ENCODE measurements at regions not wholly inside any gene's neighbourhood (a gene's known extent, or its start where the extent isn't known, plus 50 kb on each side); places are given as distances from the start of the nearest gene placed in this dataset.

GRCh38 chr2:42922293-42922692 is 129.9 kb upstream of the HAAO start:
- H3K4me1 ChIP-seq: peaks cover 39 to 45% of the 10 kb centered on the region in 2 donors
- intact Hi-C loops (cut with DNase I): loop anchor here in 1 of 2 donors (10.0 kb wide), 1 partner anchor 67 kb away; no protein-coding TSS in a partner anchor
- no peaks in the 10 kb centered on the region for H3K9me3 ChIP-seq
- no peaks in the 10 kb centered on the region for H3K36me3 ChIP-seq
- DNase-seq: no peak
- TF ChIP-seq, protein P1, sequence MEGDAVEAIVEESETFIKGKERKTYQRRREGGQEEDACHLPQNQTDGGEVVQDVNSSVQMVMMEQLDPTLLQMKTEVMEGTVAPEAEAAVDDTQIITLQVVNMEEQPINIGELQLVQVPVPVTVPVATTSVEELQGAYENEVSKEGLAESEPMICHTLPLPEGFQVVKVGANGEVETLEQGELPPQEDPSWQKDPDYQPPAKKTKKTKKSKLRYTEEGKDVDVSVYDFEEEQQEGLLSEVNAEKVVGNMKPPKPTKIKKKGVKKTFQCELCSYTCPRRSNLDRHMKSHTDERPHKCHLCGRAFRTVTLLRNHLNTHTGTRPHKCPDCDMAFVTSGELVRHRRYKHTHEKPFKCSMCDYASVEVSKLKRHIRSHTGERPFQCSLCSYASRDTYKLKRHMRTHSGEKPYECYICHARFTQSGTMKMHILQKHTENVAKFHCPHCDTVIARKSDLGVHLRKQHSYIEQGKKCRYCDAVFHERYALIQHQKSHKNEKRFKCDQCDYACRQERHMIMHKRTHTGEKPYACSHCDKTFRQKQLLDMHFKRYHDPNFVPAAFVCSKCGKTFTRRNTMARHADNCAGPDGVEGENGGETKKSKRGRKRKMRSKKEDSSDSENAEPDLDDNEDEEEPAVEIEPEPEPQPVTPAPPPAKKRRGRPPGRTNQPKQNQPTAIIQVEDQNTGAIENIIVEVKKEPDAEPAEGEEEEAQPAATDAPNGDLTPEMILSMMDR (IDR thresholded peaks at IDR 0.05): no peak
- ATAC-seq: no peak
- H3K27me3 ChIP-seq: peaks cover 0 to 20% of the 10 kb centered on the region in 2 donors
- H3K27ac ChIP-seq: no peak overlapping the region
- H3K4me3 ChIP-seq: no peak overlapping the region

GRCh38 chr2:42921721-42922120 is 129.3 kb upstream of the HAAO start:
- Histone ChIP-seq H3K27me3 (peaks cover 0 to 22% of the 10 kb centered on the region in 2 donors), H3K27ac (no peak overlapping the region), H3K4me3 (no peak overlapping the region), H3K4me1 (peaks cover 33 to 45% of the 10 kb centered on the region in 2 donors), H3K9me3 (no peaks in the 10 kb centered on the region), H3K36me3 (no peaks in the 10 kb centered on the region)
- TF ChIP-seq, protein P1 (IDR thresholded peaks at IDR 0.05): no peak
- intact Hi-C loops (cut with DNase I): loop anchor here in 1 of 2 donors (10.0 kb wide), 1 partner anchor 67 kb away; no protein-coding TSS in a partner anchor
- ATAC-seq: no peak
- no peak for DNase-seq

GRCh38 chr2:42921147-42921520 is 128.8 kb upstream of the HAAO start:
- DNase-seq: no peak
- H3K27me3 ChIP-seq: peaks cover 0 to 22% of the 10 kb centered on the region in 2 donors
- intact Hi-C loops (cut with DNase I): loop anchor here in 1 of 2 donors (10.0 kb wide), 1 partner anchor 66 kb away; no protein-coding TSS in a partner anchor
- ATAC-seq: no peak
- H3K4me3 ChIP-seq: no peak overlapping the region
- H3K9me3 ChIP-seq: no peaks in the 10 kb centered on the region
- H3K4me1 ChIP-seq: peaks cover 28 to 39% of the 10 kb centered on the region in 2 donors
- no peak overlapping the region for H3K27ac ChIP-seq
- no peaks in the 10 kb centered on the region for H3K36me3 ChIP-seq
- TF ChIP-seq, protein P1 (IDR thresholded peaks at IDR 0.05): no peak

- Histone ChIP-seq H3K27ac (no peak overlapping the region), H3K36me3 (no peaks in the 10 kb centered on the region), H3K27me3 (peaks cover 0 to 22% of the 10 kb centered on the region in 2 donors), H3K4me1 (peaks cover 22 to 33% of the 10 kb centered on the region in 2 donors), H3K4me3 (no peak overlapping the region), H3K9me3 (no peaks in the 10 kb centered on the region)
- DNase-seq (no peak), ATAC-seq (no peak)
- TF ChIP-seq, protein P1 (IDR thresholded peaks at IDR 0.05): no peak
- intact Hi-C loops (cut with DNase I): loop anchor here in 1 of 2 donors (10.0 kb wide), 1 partner anchor 66 kb away; no protein-coding TSS in a partner anchor
Measured at GRCh38 chr2:42920446-42921146, 128.2 kb upstream of the HAAO start.

DNA sequence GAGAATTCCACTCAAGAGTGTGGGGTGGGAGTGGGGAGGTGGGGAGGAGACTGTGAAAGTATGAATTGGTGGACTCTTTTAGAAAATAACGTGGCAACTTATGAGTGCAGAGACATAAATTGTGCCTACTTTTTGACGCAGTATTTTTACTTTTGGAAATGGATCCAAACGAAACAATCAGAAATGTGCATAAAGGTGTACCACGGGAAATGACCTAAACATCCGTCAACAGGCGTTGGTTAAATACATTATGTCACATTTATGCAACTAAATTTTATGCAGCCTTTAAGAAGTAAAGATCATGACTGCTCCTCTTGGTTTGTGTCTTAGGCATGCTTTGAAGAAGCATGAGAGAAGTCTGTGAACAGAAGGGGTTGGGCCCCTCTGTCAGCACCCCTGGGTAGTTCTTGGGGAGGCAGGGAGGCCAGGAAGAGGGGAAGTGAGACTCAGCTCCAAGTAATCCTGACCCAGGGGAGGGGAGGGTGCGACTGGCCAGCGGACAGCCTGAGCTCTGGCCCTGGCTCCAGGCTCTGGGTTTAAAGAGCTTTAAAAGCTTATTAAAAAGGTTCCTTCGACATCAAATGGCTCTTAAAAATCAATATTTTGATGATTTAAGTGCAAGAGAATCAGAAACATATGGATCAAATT is 126.4 kb upstream of the HAAO start:
- no peak overlapping the region for H3K27ac ChIP-seq
- no peaks in the 10 kb centered on the region for H3K9me3 ChIP-seq
- H3K4me3 ChIP-seq: no peak overlapping the region
- H3K36me3 ChIP-seq: no peaks in the 10 kb centered on the region
- ATAC-seq (no peak), DNase-seq (no peak)
- H3K4me1 ChIP-seq: peaks cover 7 to 16% of the 10 kb centered on the region in 2 donors
- peaks cover 3 to 26% of the 10 kb centered on the region in 2 donors for H3K27me3 ChIP-seq
- intact Hi-C loops (cut with DNase I): no loop called here
- TF ChIP-seq, protein P1 (IDR thresholded peaks at IDR 0.05): no peak
